A549 (cell line): ENCODE measurements at regions not wholly inside any gene's neighbourhood (a gene's known extent, or its start where the extent isn't known, plus 50 kb on each side); places are given as distances from the start of the nearest gene placed in this dataset.
A peak's percentile ranks its signal among the peaks of the same experiment; 100 is the strongest.

Experiments used
- ATAC-seq, 2 experiments: fragments of 200-7000 bp in 1 of 2; fragments of >200 bp in 1 of 2; cut with Nextera tagmentation in 1 of 2; cut with Tn5 transposase in 1 of 2; 3 replicates each; pipeline versions ENCODE4 v1.8.0 to v1.9.1; 2018 to 2020; ENCODE audit warnings: mild to moderate bottlenecking in 1 of 2, moderate library complexity in 1 of 2
- CTCF ChIA-PET: fragments of 300-600 bp; sonication (Branson Sonifier 250); formaldehyde crosslinking; extraction: SDS; loops from one replicate; lab custom pipeline; 2021; ENCODE audit warnings: antibody characterized with exemption, inconsistent platforms; lab: Yijun Ruan, JAX
- POLR2A ChIA-PET: fragments of 350-600 bp; formaldehyde crosslinking; extraction: SDS; loops from one replicate; lab custom pipeline; 2021; ENCODE audit warnings: antibody characterized with exemption, inconsistent platforms; lab: Yijun Ruan, JAX
- DNase-seq, 2 experiments: peaks; one replicate each; pipeline versions ENCODE4 v3.0.0 to v3.0.0-alpha.2; 2011 to 2016; ENCODE audit warnings: low read depth in 1 of 2, low spot score in 1 of 2
- FAIRE-seq: peaks from 2 replicates; lab custom pipeline; 2011; peaks lifted over from hg19 to GRCh38; lab: Jason Lieb, UNC
- H3K27ac ChIP-seq, 2 experiments: fragments of >200 bp; sonication (Bioruptor Twin); formaldehyde crosslinking; 3 replicates each; pipeline ENCODE4 v1.5.1; 2016 to 2017
- H3K4me1 ChIP-seq: fragments of >200 bp; sonication (Bioruptor Twin); formaldehyde crosslinking; 3 replicates; pipeline ENCODE4 v1.6.1; 2016
- H3K4me2 ChIP-seq: fragments of >200 bp; sonication (Bioruptor Twin); formaldehyde crosslinking; 3 replicates; pipeline ENCODE4 v1.6.1; 2016
- H3K4me3 ChIP-seq: fragments of >200 bp; sonication (Bioruptor Twin); formaldehyde crosslinking; 3 replicates; pipeline ENCODE4 v1.5.1; 2016
- H3K9me3 ChIP-seq: fragments of >200 bp; sonication (Bioruptor Twin); formaldehyde crosslinking; 3 replicates; pipeline ENCODE4 v1.6.1; 2016
- CBX2 ChIP-seq: fragments of 200-600 bp; sonication (generic); IDR thresholded peaks from 2 replicates; pipeline ENCODE4 v1.6.1; 2016; ENCODE audit warnings: low read depth, mild to moderate bottlenecking, borderline replicate concordance
- CEBPB ChIP-seq, 2 experiments: fragments of >200 bp in 1 of 2; sonication (Bioruptor Twin) in 1 of 2; formaldehyde crosslinking in 1 of 2; IDR thresholded peaks; 2 replicates each; pipeline ENCODE4 v1.6.1; 2012 to 2016
- CHD2 ChIP-seq: fragments of 150-350 bp; IDR thresholded peaks from 2 replicates; pipeline ENCODE4 v1.6.1; 2014; ENCODE audit warnings: low read length; ENCODE audit not compliant: partially characterized antibody
- CTCF ChIP-seq: fragments of >200 bp; sonication (Bioruptor Twin); formaldehyde crosslinking; IDR thresholded peaks from 3 replicates; pipeline ENCODE4 v1.5.1; 2016
- ELK1 ChIP-seq: fragments of 150-350 bp; IDR thresholded peaks from 2 replicates; pipeline ENCODE4 v1.6.1; 2014; ENCODE audit warnings: low read depth, mild to moderate bottlenecking, low read length
- EP300 ChIP-seq, 2 experiments: fragments of >200 bp; sonication (Bioruptor Twin); formaldehyde crosslinking; IDR thresholded peaks; 2 replicates in 1 of 2; 3 replicates in 1 of 2; pipeline ENCODE4 v1.6.1; 2016 to 2017
- ESRRA ChIP-seq: fragments of 150-350 bp; IDR thresholded peaks from 2 replicates; pipeline ENCODE4 v1.6.1; 2014; ENCODE audit warnings: mild to moderate bottlenecking, low read length, borderline replicate concordance
- FOSB ChIP-seq: fragments of 250-450 bp; sonication (Bioruptor Pico); IDR thresholded peaks from 2 replicates; pipeline ENCODE4 v1.5.0; 2020; ENCODE audit warnings: mild to moderate bottlenecking, moderate library complexity
- FOXS1 ChIP-seq: fragments of 250-450 bp; sonication (Bioruptor Pico); IDR thresholded peaks from 2 replicates; pipeline ENCODE4 v1.5.0; 2020; ENCODE audit warnings: mild to moderate bottlenecking, moderate library complexity
- HDAC2 ChIP-seq: fragments of 200-600 bp; sonication (generic); IDR thresholded peaks from 2 replicates; pipeline ENCODE4 v1.6.1; 2016
- HES2 ChIP-seq: fragments of >200 bp; sonication (Bioruptor Twin); formaldehyde crosslinking; IDR thresholded peaks from 2 replicates; pipeline ENCODE4 v1.6.1; 2016
- HEYL ChIP-seq: fragments of 250-450 bp; sonication (Bioruptor Pico); IDR thresholded peaks from 2 replicates; pipeline ENCODE4 v1.8.0; 2021; ENCODE audit warnings: mild to moderate bottlenecking, moderate library complexity
- HMGXB4 ChIP-seq: fragments of 250-450 bp; sonication (Bioruptor Pico); IDR thresholded peaks from 2 replicates; pipeline ENCODE4 v1.5.0; 2021; ENCODE audit warnings: mild to moderate bottlenecking, moderate library complexity, borderline replicate concordance
- HOXA7 ChIP-seq: fragments of 250-450 bp; sonication (Bioruptor Pico); IDR thresholded peaks from 2 replicates; pipeline ENCODE4 v1.5.0; 2020; ENCODE audit warnings: mild to moderate bottlenecking, moderate library complexity
- HOXB13 ChIP-seq: fragments of 250-450 bp; sonication (Bioruptor Pico); IDR thresholded peaks from 2 replicates; pipeline ENCODE4 v1.5.0; 2020; ENCODE audit warnings: low read depth, mild to moderate bottlenecking, moderate library complexity
- HOXB5 ChIP-seq: fragments of 250-450 bp; sonication (Bioruptor Pico); IDR thresholded peaks from 2 replicates; pipeline ENCODE4 v1.5.0; 2020; ENCODE audit warnings: mild to moderate bottlenecking, moderate library complexity
- PHF8 ChIP-seq: fragments of 200-600 bp; sonication (generic); IDR thresholded peaks from 2 replicates; pipeline ENCODE4 v1.6.1; 2016; ENCODE audit warnings: low read depth, mild to moderate bottlenecking, antibody characterized with exemption, moderate library complexity, borderline replicate concordance
- POLR2A ChIP-seq: IDR thresholded peaks from 2 replicates; pipeline ENCODE4 v1.6.1; 2012; ENCODE audit warnings: mild to moderate bottlenecking, low read length
- RAD21 ChIP-seq, 2 experiments: fragments of >200 bp in 1 of 2; sonication (Bioruptor Twin) in 1 of 2; formaldehyde crosslinking in 1 of 2; IDR thresholded peaks in 1 of 2; conservative IDR thresholded peaks in 1 of 2; 2 replicates in 1 of 2; 3 replicates in 1 of 2; pipeline ENCODE4 v1.6.1; 2012 to 2018; ENCODE audit warnings: inconsistent platforms in 1 of 2
- RFX5 ChIP-seq: fragments of 450-650 bp; IDR thresholded peaks from 2 replicates; pipeline ENCODE4 v1.7.1; 2014; ENCODE audit warnings: antibody characterized with exemption, mild to moderate bottlenecking, moderate library complexity
- SMC3 ChIP-seq: fragments of >200 bp; sonication (Bioruptor Twin); formaldehyde crosslinking; IDR thresholded peaks from 3 replicates; pipeline ENCODE4 v1.6.1; 2018; ENCODE audit warnings: inconsistent platforms
- TFCP2L1 ChIP-seq: fragments of 250-450 bp; sonication (Bioruptor Pico); IDR thresholded peaks from 2 replicates; pipeline ENCODE4 v1.5.0; 2021; ENCODE audit warnings: mild to moderate bottlenecking
- ZNF302 ChIP-seq: fragments of 250-450 bp; sonication (Bioruptor Pico); IDR thresholded peaks from 2 replicates; pipeline ENCODE4 v1.9.0; 2021; ENCODE audit warnings: inconsistent platforms, mild to moderate bottlenecking, moderate library complexity
- ZSCAN20 ChIP-seq: fragments of 250-450 bp; sonication (Bioruptor Pico); IDR thresholded peaks from 2 replicates; pipeline ENCODE4 v1.8.0; 2022; ENCODE audit warnings: mild to moderate bottlenecking, moderate library complexity
- WGBS: methylation state at CpG from one replicate; pipeline ENCODE4 v1.1.6; 2017; ENCODE audit errors: missing lambda C conversion rate; 5-methylcytosine and 5-hydroxymethylcytosine counted together
- TF ChIP-seq, protein P1 (sequence below): IDR thresholded peaks from 2 replicates; pipeline ENCODE4 v1.6.1; 2012
- TF ChIP-seq, protein P2 (sequence below): fragments of 450-650 bp; IDR thresholded peaks from 2 replicates; pipeline ENCODE4 v1.6.1; 2014; ENCODE audit warnings: antibody characterized with exemption

DNA sequence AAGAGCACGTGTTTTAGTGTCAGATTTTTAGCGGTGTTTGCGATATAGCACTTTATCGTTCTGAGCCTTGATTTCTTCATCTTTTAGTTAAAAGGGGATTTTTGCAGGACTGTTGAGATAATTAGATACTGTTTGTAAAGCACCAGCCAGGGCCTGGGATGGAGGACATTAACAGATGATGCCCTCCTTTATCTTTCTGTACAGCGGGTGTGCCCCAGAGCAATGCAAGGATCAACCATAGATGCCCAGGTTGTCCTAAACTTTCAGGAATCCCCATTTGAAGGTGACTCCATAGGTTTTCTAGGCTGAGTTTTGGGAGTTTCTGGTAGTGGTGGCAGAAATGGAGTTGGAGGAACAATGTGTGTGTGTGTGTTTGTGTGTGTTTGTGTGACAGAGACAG lies 97.0 kb upstream of the SPRED2 start:
- Histone ChIP-seq H3K4me3 (no peak overlapping the region), H3K9me3 (no peaks in the 10 kb centered on the region), H3K27ac (no peak overlapping the region), H3K4me2 (no peak overlapping the region), H3K4me1 (0 out of 3 replicates have a peak, but pooled peaks cover 4% of the 10 kb centered on the region)
- TF ChIP-seq ESRRA (no peak), EP300 (IDR thresholded peaks at IDR 0.05) (no peak), ZSCAN20 (CRISPR knock-in tag) (no peak), HMGXB4 (no peak), FOSB (no peak), HOXA7 (CRISPR knock-in tag) (no peak), RFX5 (no peak), CEBPB (IDR thresholded peaks at IDR 0.05) (no peak), SMC3 (no peak), HES2 (no peak), ZNF302 (CRISPR knock-in tag) (no peak), CBX2 (no peak)
- TF ChIP-seq, protein P1, sequence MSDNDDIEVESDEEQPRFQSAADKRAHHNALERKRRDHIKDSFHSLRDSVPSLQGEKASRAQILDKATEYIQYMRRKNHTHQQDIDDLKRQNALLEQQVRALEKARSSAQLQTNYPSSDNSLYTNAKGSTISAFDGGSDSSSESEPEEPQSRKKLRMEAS = no peak
- ChIA-PET CTCF (interaction anchor here (0.9 to 2.0 kb wide), 3 partner anchors 10 to 198 kb away, joined by 3 to 6 read pairs (median 4); no protein-coding TSS in a partner anchor), POLR2A (no interaction called here)
- no peak for ATAC-seq
- WGBS = 88% methylated on average over 5 of the region's 5 CpGs
- no peak for DNase-seq
- no peak for FAIRE-seq

- FAIRE-seq (no peak), DNase-seq (no peak), ATAC-seq (0 out of 6 replicates have a peak, but pooled peaks of 1 of the 2 experiments have one; percentile 16)
- CTCF ChIA-PET = interaction anchor here (1.0 to 2.4 kb wide), 3 partner anchors 9 to 25 kb away, joined by 3 to 6 read pairs (median 5); no protein-coding TSS in a partner anchor
- H3K4me1 ChIP-seq = 0 out of 3 replicates have a peak, but pooled peaks cover 4% of the 10 kb centered on the region
- H3K27ac ChIP-seq = no peak overlapping the region
- POLR2A ChIA-PET = no interaction called here
- 33% methylated on average over 1 of the region's 1 CpG for WGBS
- H3K4me3 ChIP-seq = no peak overlapping the region
- TF ChIP-seq HEYL (CRISPR knock-in tag) (no peak), ELK1 (no peak), TFCP2L1 (CRISPR knock-in tag) (no peak), CBX2 (no peak), PHF8 (no peak)
- H3K4me2 ChIP-seq = no peak overlapping the region
- no peaks in the 10 kb centered on the region for H3K9me3 ChIP-seq
Measured at GRCh38 chr2:65528241-65528574, 95.8 kb upstream of the SPRED2 start.

DNA sequence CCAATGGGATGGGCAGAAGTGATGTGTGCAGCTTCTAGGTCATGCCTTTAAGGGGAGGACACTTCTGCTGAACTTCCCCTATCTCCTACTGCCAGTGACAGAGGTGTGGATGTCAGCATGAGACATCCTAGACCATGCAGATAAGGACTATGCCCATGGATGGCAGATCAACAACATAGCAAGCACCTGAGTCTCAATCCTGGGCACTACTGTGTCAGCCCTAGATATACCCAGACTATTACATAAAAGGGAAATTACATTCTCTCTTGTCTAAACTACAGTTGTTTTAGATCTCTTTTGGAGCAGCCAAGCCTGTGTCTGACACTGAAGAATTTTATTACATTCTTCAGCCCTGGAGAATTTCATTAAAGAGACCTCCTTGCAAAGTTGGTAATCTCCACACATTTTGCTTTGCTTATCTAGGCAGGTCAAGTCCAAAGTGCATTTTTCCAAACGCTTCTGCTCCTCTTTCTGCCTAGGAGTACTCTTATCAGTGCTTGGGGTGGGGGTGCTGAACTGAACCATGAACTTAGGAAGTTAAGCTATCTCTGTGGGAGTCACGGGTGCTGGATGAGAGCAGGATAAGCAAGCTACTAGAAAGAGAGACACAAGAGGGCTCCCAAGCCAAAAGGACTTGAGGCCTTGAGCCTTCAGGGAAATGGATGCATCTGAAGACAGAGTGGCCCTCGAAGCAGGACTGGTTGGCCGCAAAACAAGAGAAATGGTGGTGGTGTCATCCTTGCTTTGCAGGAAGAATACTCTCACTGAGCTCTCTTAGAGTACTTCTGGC lies 95.2 kb upstream of the SPRED2 start:
- Histone ChIP-seq H3K9me3 (no peaks in the 10 kb centered on the region), H3K4me1 (0 out of 3 replicates have a peak, but pooled peaks cover 4% of the 10 kb centered on the region), H3K27ac (no peak overlapping the region), H3K4me2 (no peak overlapping the region), H3K4me3 (no peak overlapping the region)
- peak; percentile 30 to 40; a peak in 1 of 6 replicates for ATAC-seq
- no peak for DNase-seq
- ChIA-PET CTCF (interaction anchor here (1.0 to 2.4 kb wide), 3 partner anchors 9 to 24 kb away, joined by 3 to 6 read pairs (median 5); no protein-coding TSS in a partner anchor), POLR2A (no interaction called here)
- no peak for FAIRE-seq
- WGBS = 60% methylated on average over 4 of the region's 4 CpGs
- TF ChIP-seq HMGXB4 (no peak), CTCF (no peak), CEBPB (IDR thresholded peaks at IDR 0.05) (no peak), HDAC2 (no peak), HOXB13 (CRISPR knock-in tag) (no peak), CHD2 (no peak), HOXB5 (CRISPR knock-in tag) (no peak), POLR2A (no peak), RAD21 (conservative IDR thresholded peaks at IDR 0.05 in 1 of 2, IDR thresholded peaks at IDR 0.05 in 1 of 2) (no peak), FOXS1 (CRISPR knock-in tag) (no peak)
- TF ChIP-seq, protein P2, sequence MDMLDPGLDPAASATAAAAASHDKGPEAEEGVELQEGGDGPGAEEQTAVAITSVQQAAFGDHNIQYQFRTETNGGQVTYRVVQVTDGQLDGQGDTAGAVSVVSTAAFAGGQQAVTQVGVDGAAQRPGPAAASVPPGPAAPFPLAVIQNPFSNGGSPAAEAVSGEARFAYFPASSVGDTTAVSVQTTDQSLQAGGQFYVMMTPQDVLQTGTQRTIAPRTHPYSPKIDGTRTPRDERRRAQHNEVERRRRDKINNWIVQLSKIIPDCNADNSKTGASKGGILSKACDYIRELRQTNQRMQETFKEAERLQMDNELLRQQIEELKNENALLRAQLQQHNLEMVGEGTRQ = no peak
